WTC11 (cell line): ENCODE measurements at regions not wholly inside any gene's neighbourhood (a gene's known extent, or its start where the extent isn't known, plus 50 kb on each side); places are given as distances from the start of the nearest gene placed in this dataset.

ENCODE experiments used
- ATAC-seq: fragments of 200-7000 bp; cut with Tn5 transposase; 2 replicates; pipeline ENCODE4 v1.10.0; 2021; ENCODE audit warnings: mild to moderate bottlenecking, moderate library complexity
- CTCF ChIA-PET: fragments of 300-600 bp; sonication (Branson Sonifier 250); formaldehyde crosslinking; loops from one replicate; lab custom pipeline; 2021; ENCODE audit warnings: antibody characterized with exemption; lab: Charles Lee
- POLR2A ChIA-PET: fragments of 350-600 bp; sonication (Branson Sonifier 250); formaldehyde crosslinking; loops from one replicate; lab custom pipeline; 2021; ENCODE audit warnings: antibody characterized with exemption; lab: Charles Lee
- DNase-seq: peaks from one replicate; pipeline ENCODE4 v3.0.0; 2021; ENCODE audit warnings: low spot score
- H3K27ac Mint-ChIP-seq: 2 replicates; pipeline ENCODE4 v1.8.0; 2021; ENCODE audit warnings: mixed read lengths
- H3K27me3 Mint-ChIP-seq: 2 replicates; pipeline ENCODE4 v1.8.0; 2021; ENCODE audit warnings: low read depth, mild to moderate bottlenecking, moderate library complexity, mixed read lengths
- H3K36me3 Mint-ChIP-seq: 2 replicates; pipeline ENCODE4 v1.8.0; 2021; ENCODE audit warnings: mixed read lengths
- H3K4me1 Mint-ChIP-seq: 2 replicates; pipeline ENCODE4 v1.8.0; 2022; ENCODE audit warnings: mixed read lengths
- H3K4me3 Mint-ChIP-seq: 2 replicates; pipeline ENCODE4 v1.8.0; 2021; ENCODE audit warnings: mild to moderate bottlenecking, moderate library complexity, mixed read lengths
- H3K9me3 Mint-ChIP-seq: 2 replicates; pipeline ENCODE4 v1.8.0; 2021; ENCODE audit warnings: mixed read lengths
- ARID4B ChIP-seq: sonication (generic); formaldehyde crosslinking; IDR thresholded peaks from 2 replicates; pipeline ENCODE4 v1.8.0; 2023; ENCODE audit warnings: missing genetic modification reagents, mild to moderate bottlenecking, borderline replicate concordance
- CDX4 ChIP-seq: fragments of 250-450 bp; sonication (Bioruptor Pico); IDR thresholded peaks from 2 replicates; pipeline ENCODE4 v1.9.0; 2021; ENCODE audit warnings: moderate library complexity, mild to moderate bottlenecking, inconsistent platforms, borderline replicate concordance
- CREM ChIP-seq: sonication (generic); formaldehyde crosslinking; IDR thresholded peaks from 2 replicates; pipeline ENCODE4 v1.8.1; 2022; ENCODE audit warnings: mild to moderate bottlenecking, missing genetic modification reagents, moderate library complexity
- ELF4 ChIP-seq: sonication (generic); formaldehyde crosslinking; IDR thresholded peaks from 2 replicates; pipeline ENCODE4 v1.8.1; 2022; ENCODE audit warnings: low read depth, mild to moderate bottlenecking, moderate library complexity, missing genetic modification reagents
- FOXK1 ChIP-seq: sonication (generic); formaldehyde crosslinking; IDR thresholded peaks from 2 replicates; pipeline ENCODE4 v1.8.0; 2022; ENCODE audit warnings: mild to moderate bottlenecking, moderate library complexity, missing genetic modification reagents
- GABPB1 ChIP-seq: sonication (generic); formaldehyde crosslinking; IDR thresholded peaks from 2 replicates; pipeline ENCODE4 v1.8.1; 2023; ENCODE audit warnings: mild to moderate bottlenecking, missing genetic modification reagents
- GRHL2 ChIP-seq: fragments of 250-450 bp; sonication (Bioruptor Pico); IDR thresholded peaks from 2 replicates; pipeline ENCODE4 v1.8.0; 2022; ENCODE audit warnings: mild to moderate bottlenecking, moderate library complexity; ENCODE audit not compliant: insufficient replicate concordance, severe bottlenecking
- GTF2I ChIP-seq: fragments of 250-450 bp; sonication (Bioruptor Pico); conservative IDR thresholded peaks from 2 replicates; pipeline ENCODE4 v1.4.0; 2021; ENCODE audit warnings: mild to moderate bottlenecking
- IRF2 ChIP-seq: sonication (generic); formaldehyde crosslinking; IDR thresholded peaks from 2 replicates; pipeline ENCODE4 v1.8.0; 2022; ENCODE audit warnings: low read depth, missing genetic modification reagents, borderline replicate concordance
- JAZF1 ChIP-seq: fragments of 250-450 bp; sonication (Bioruptor Pico); IDR thresholded peaks from 2 replicates; pipeline ENCODE4 v1.9.0; 2021; ENCODE audit warnings: moderate library complexity, mild to moderate bottlenecking, inconsistent platforms
- JUN ChIP-seq: sonication (generic); formaldehyde crosslinking; IDR thresholded peaks from 2 replicates; pipeline ENCODE4 v1.8.0; 2023; ENCODE audit warnings: mild to moderate bottlenecking, missing genetic modification reagents
- MLX ChIP-seq: sonication (generic); formaldehyde crosslinking; IDR thresholded peaks from 2 replicates; pipeline ENCODE4 v1.8.1; 2023; ENCODE audit warnings: mild to moderate bottlenecking, missing genetic modification reagents, moderate library complexity
- NFATC4 ChIP-seq: fragments of 250-450 bp; sonication (Bioruptor Pico); IDR thresholded peaks from 2 replicates; pipeline ENCODE4 v1.9.0; 2021; ENCODE audit warnings: mild to moderate bottlenecking
- NR3C1 ChIP-seq: sonication (generic); formaldehyde crosslinking; conservative IDR thresholded peaks from 2 replicates; pipeline ENCODE4 v1.8.1; 2023; ENCODE audit warnings: low read depth, mild to moderate bottlenecking, missing genetic modification reagents
- RELA ChIP-seq: sonication (generic); formaldehyde crosslinking; IDR thresholded peaks from 2 replicates; pipeline ENCODE4 v1.8.1; 2022; ENCODE audit warnings: missing genetic modification reagents, mild to moderate bottlenecking, borderline replicate concordance
- SMAD4 ChIP-seq: sonication (generic); formaldehyde crosslinking; IDR thresholded peaks from 2 replicates; pipeline ENCODE4 v1.8.0; 2022; ENCODE audit warnings: mild to moderate bottlenecking, missing genetic modification reagents
- SOX15 ChIP-seq: fragments of 250-450 bp; sonication (Bioruptor Pico); IDR thresholded peaks from 2 replicates; pipeline ENCODE4 v1.9.0; 2021; ENCODE audit warnings: mild to moderate bottlenecking
- SP1 ChIP-seq: sonication (generic); formaldehyde crosslinking; conservative IDR thresholded peaks from 2 replicates; pipeline ENCODE4 v1.8.1; 2022; ENCODE audit warnings: missing genetic modification reagents
- TCF7 ChIP-seq: sonication (generic); formaldehyde crosslinking; IDR thresholded peaks from 2 replicates; pipeline ENCODE4 v1.8.0; 2022; ENCODE audit warnings: mild to moderate bottlenecking, low read depth, missing genetic modification reagents, moderate library complexity
- ZBTB43 ChIP-seq: sonication (generic); formaldehyde crosslinking; IDR thresholded peaks from 2 replicates; pipeline ENCODE4 v1.8.1; 2023; ENCODE audit warnings: mild to moderate bottlenecking, missing genetic modification reagents
- ZNF263 ChIP-seq: sonication (generic); formaldehyde crosslinking; IDR thresholded peaks from 2 replicates; pipeline ENCODE4 v1.8.1; 2022; ENCODE audit warnings: low read depth, mild to moderate bottlenecking, moderate library complexity, missing genetic modification reagents
- ZNF423 ChIP-seq: fragments of 250-450 bp; sonication (Bioruptor Pico); IDR thresholded peaks from 2 replicates; pipeline ENCODE4 v2.1.2; 2022; ENCODE audit warnings: mild to moderate bottlenecking, moderate library complexity
- ZSCAN18 ChIP-seq: fragments of 250-450 bp; sonication (Bioruptor Pico); IDR thresholded peaks from 2 replicates; pipeline ENCODE4 v2.1.2; 2022; ENCODE audit warnings: mild to moderate bottlenecking, moderate library complexity

- TF ChIP-seq GRHL2 (CRISPR knock-in tag) (no peak), SMAD4 (CRISPR knock-in tag) (no peak), SP1 (CRISPR knock-in tag) (no peak), CDX4 (CRISPR knock-in tag) (no peak), NR3C1 (CRISPR knock-in tag) (no peak), JUN (CRISPR knock-in tag) (no peak), ZSCAN18 (no peak), NFATC4 (CRISPR knock-in tag) (no peak)
These were observed 125.6 kb downstream of the AASDHPPT start (continued) for GRCh38 chr11:106202935-106203620.

GRCh38 chr11:106208760-106209159 lies 131.3 kb downstream of the AASDHPPT start:
- no peak for ATAC-seq
- H3K27ac Mint-ChIP-seq: no peak overlapping the region
- POLR2A ChIA-PET: no interaction called here

More at GRCh38 chr11:106208760-106209159, 131.3 kb downstream of the AASDHPPT start:
- Mint-ChIP-seq H3K4me3 (no peak overlapping the region), H3K36me3 (no peaks in the 10 kb centered on the region), H3K27me3 (no peaks in the 10 kb centered on the region), H3K9me3 (no peaks in the 10 kb centered on the region), H3K4me1 (no peaks in the 10 kb centered on the region)
- DNase-seq: no peak
- TF ChIP-seq CREM (CRISPR knock-in tag): no peak
- TF ChIP-seq ZNF263: no peak
- no peak for TF ChIP-seq SOX15 (CRISPR knock-in tag)
- no peak for TF ChIP-seq GTF2I (CRISPR knock-in tag)
- no peak for TF ChIP-seq ZBTB43 (CRISPR knock-in tag)
- TF ChIP-seq GABPB1 (CRISPR knock-in tag): no peak
- TF ChIP-seq ELF4 (CRISPR knock-in tag): no peak
- TF ChIP-seq TCF7: no peak
- TF ChIP-seq MLX (CRISPR knock-in tag): no peak
- no peak for TF ChIP-seq JUN (CRISPR knock-in tag)
- no peak for TF ChIP-seq ARID4B (CRISPR knock-in tag)
- TF ChIP-seq JAZF1 (CRISPR knock-in tag): no peak
- no peak for TF ChIP-seq ZNF423 (CRISPR knock-in tag)
- TF ChIP-seq IRF2 (CRISPR knock-in tag): no peak
- no peak for TF ChIP-seq RELA
- no peak for TF ChIP-seq FOXK1 (CRISPR knock-in tag)
- CTCF ChIA-PET: no interaction called here
